Stomach (tissue), 4 donors: ENCODE measurements at regions not wholly inside any gene's neighbourhood (a gene's known extent, or its start where the extent isn't known, plus 50 kb on each side); places are given as distances from the start of the nearest gene placed in this dataset.

Experiments used
- POLR2A ChIP-seq, 4 donors: fragments of 450-650 bp; IDR thresholded peaks; one replicate each; pipeline ENCODE4 v1.6.1; 2016; ENCODE audit warnings: antibody characterized with exemption in 4 of 4, control low read depth in 2 of 4, mild to moderate bottlenecking in 1 of 4, moderate library complexity in 1 of 4
- POLR2AphosphoS5 ChIP-seq, 3 donors: sonication (generic); formaldehyde crosslinking; IDR thresholded peaks; one replicate each; pipeline ENCODE4 v1.6.1; 2016; ENCODE audit warnings: antibody characterized with exemption in 3 of 3
- TF ChIP-seq, protein P1 (sequence below), 7 experiments: fragments of 450-650 bp in 4 of 7; fragments of 200-600 bp in 3 of 7; sonication (generic) in 3 of 7; IDR thresholded peaks; one replicate each; pipeline ENCODE4 v1.5.1; 2016 to 2019; ENCODE audit warnings: antibody characterized with exemption in 7 of 7, control low read depth in 2 of 7, mild to moderate bottlenecking in 1 of 7

DNA sequence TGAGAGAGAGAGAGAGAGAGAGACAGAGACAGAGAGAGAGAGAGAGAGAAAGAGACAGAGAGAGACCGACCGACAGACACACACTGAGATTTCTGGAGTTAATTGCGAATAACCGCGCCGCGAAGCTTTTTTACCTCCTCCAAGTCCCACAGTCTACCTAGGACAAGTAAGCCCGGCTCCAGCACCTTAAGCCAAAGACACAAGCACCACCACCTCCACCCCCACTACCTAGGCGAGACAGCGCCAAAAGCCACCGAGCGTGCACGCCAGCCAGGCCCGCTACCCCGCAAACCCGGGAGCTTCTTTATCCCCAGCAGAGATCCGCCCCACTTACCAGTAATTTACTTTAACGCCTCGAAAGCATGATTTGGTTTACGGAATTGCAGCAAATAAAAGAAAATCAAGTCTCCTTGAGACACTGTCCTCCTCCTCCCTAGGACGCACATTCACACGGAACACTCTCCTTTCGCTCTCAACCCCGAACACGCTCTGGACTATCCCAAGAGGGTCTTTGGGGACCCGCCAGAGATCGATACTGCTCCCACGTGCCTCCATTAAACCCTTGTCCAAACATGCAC, 649.6 kb upstream of the DIPK2B start:
- TF ChIP-seq POLR2A (IDR thresholded peaks at IDR 0.05) (no peak), POLR2AphosphoS5 (IDR thresholded peaks at IDR 0.05) (no peak)
- TF ChIP-seq, protein P1, sequence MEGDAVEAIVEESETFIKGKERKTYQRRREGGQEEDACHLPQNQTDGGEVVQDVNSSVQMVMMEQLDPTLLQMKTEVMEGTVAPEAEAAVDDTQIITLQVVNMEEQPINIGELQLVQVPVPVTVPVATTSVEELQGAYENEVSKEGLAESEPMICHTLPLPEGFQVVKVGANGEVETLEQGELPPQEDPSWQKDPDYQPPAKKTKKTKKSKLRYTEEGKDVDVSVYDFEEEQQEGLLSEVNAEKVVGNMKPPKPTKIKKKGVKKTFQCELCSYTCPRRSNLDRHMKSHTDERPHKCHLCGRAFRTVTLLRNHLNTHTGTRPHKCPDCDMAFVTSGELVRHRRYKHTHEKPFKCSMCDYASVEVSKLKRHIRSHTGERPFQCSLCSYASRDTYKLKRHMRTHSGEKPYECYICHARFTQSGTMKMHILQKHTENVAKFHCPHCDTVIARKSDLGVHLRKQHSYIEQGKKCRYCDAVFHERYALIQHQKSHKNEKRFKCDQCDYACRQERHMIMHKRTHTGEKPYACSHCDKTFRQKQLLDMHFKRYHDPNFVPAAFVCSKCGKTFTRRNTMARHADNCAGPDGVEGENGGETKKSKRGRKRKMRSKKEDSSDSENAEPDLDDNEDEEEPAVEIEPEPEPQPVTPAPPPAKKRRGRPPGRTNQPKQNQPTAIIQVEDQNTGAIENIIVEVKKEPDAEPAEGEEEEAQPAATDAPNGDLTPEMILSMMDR (IDR thresholded peaks at IDR 0.05), result no peak
